HG03442 (cell line): ENCODE measurements at regions not wholly inside any gene's neighbourhood (a gene's known extent, or its start where the extent isn't known, plus 50 kb on each side); places are given as distances from the start of the nearest gene placed in this dataset.

ENCODE experiments used
- ATAC-seq: cut with Tn5 transposase; IDR thresholded peaks from one replicate; pipeline ENCODE4 v1.9.1; 2021; ENCODE audit warnings: mild to moderate bottlenecking, moderate library complexity; ENCODE audit not compliant: unreplicated experiment

DNA sequence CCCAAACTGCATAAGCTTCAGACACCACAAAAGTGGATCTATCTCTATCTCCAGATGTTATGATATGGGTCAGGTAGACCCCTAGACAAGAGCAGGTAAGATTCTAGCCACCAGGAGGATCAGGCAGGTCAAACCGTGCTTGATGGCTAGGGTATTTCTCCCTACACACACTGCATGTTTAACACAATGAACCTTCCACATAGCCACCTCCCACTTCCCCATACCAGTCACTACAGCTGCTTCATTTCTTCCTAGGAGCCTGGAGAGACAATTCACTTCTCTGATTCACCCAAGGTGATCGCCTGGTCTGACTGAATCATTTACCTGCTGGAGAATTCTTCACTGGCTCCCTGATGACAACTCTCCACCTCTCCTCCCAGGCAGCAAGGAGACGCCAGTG lies 66.0 kb upstream of the MYCN start:
- no peak for ATAC-seq

DNA sequence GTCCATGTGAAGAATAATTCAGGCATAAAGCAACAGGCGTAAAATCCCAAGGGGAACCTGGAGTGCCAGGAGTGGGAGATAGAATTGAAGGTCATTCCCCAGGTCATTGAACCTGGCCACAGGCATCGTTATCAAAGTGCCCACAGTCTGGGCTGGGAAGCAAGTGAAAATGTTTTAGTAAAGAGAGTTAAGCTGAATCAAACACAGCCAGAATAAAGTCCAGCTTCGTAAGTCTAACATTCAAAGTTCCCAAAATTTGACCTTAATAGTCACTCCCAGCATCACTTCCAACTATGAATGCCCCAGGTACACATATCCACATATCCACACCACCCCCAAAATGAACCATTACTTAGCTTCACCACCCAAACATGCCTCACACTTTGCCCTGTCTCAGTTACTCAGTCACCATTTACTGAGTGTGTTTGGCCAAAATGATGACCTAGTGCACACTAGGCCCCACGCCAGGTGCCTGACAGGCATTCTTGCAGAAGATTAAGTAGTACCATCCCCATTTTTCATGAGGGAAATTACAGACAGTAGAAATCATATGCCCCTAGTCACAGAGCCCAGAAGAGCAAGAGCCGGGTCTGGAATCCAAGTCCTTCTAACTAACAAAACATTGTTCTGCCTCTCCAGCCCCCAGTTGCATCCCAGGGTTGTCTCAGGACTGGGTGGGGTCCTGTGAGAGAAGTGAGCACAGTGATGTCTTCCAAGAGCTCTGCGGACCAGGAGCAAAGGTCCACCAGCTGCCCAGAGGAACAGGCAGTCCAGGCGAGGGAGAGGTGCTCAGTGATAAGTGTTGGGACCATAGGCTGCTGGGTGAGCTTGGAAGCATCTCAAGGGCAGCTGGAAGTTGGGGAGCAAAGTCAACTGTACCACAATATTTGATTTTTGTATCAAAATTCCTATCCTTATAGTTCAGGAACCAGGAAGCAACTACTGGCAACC lies 65.2 kb upstream of the MYCN start:
- no peak for ATAC-seq

DNA sequence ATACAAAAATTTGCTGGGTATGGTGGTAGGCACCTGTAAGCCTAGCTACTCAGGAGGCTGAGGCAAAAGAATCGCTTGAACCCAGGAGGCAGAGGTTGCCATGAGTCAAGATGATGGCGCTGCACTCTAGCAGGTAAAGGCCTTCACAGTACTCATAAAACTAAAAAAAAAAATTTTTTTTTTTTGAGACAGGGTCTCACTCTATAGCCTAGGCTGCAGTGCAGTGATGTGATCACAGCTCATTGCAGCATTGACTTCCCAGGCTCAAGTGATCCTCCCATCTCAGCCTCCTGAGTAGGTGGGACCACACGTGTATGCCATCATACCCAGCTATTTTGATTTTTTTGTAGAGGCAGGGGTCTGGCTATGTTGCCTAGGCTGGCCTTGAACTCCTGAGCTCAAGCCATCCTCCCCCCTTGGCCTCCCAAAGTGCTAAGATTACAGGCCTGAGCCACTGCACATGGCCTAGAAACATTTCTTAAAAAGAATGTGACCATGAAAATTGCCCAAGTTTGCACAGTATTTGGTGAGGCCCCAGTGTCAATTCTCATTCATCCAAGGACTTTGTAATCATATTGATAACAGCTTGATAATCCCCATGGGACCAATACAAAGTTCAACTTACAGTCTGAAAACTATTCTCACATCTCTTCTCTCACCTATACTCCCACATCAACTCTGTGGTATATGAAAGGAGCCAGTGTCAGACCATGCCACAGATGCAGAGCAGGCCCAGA lies 64.2 kb upstream of the MYCN start:
- ATAC-seq: no peak

DNA sequence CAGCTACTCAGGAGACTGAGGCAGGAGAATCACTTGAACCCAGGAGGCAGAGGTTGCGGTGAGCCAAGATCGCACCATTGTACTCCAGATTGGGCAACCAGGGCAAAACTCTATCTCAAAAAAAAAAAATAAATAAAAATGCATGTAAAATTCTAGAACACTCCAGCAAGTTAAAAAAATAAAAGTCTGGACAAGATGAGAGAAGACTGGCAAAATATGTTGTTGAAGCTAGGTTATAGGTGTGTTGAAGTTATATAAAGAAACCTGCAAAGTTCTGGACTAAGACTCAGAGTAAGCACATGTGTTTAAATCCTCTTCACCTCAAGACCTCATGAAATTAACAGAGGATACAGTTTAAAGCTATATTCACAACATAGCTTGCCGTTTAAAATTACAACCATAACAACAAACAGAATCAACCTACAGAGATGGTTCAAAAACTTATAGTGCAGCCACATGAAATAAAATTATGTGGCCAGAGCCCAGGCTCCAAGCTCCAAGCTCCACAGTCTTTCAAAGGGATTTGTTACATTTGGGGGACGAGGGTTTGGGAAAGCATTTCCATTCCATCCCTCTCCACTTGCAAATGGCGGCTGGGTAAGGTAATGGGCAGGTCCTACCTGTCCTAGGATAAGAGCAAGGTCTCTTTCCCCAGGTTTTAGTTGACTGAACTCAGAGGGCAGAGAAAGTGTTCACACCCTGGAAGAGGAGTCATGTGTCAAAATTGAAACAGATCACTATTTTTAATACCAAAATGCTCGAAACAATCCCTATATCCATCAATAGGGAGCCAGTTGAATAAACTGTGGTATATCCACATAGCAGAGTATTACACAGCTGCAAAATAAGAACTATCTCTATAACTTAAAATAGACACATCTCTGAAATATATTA lies 59.9 kb upstream of the MYCN start:
- no peak for ATAC-seq

DNA sequence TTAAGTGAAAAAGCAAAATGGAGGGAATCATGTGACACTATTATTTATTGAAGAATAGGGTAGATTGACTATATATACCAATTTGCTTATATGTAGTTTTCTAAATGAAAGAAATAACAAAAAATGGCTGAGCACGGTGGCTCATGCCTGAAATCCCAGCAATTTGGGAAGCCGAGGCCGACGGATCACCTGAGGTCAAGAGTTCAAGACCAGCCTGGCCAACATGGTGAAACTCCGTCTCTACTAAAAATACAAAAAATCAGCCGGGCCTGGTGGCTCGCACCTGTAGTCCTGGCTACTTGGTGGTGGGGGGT lies 59.3 kb upstream of the MYCN start:
- ATAC-seq: no peak

DNA sequence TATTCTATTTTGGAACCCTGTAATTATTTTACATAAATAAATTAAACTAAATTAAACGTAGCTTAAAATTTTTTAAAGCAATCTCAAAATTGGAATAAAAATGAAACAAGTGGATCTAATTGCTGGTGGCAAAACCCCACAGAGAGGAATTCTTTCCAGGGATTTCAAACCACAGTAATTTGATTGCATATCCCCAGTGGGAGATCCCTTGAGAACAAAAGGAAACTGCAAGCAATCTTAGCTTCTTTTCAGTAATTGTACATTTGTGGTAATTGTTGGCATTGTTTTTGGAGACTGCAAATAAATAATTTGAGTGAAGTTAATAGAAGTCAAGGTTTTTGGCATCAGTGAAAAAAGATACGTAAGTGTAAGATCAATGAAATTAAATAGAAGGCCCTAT lies 58.7 kb upstream of the MYCN start:
- ATAC-seq: no peak

DNA sequence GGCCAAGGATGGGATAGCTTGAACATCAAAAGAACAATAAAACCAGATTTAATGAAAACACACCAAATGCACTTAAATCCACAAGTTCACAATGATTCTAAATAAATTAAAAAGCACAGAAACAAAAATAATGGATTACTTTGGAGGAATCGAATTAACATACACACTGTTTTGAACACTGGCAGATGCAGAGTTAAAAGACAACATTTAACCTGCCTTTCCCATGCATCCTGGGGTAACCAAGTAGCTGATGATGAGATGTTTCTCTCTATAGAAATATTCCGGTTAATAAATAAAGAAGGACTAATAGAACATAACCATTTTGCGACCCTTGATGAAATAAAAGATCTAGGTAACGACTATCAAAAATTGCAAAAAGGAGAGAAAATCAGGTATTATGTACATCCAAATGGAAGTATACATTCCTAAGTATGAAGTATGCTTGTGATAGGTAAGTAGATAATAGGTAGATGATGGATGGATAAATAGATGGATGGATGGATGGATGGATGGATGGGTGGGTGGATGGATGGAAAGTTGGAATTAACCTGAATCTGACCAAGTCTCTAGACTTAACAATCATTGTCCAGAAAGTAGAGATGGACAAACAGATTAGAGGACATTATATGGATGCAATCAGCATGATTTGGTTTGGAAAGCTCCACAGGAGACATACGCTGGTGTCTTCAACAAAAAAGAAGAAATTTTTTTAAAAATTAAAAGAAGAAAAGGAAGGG lies 57.4 kb upstream of the MYCN start:
- ATAC-seq: no peak

DNA sequence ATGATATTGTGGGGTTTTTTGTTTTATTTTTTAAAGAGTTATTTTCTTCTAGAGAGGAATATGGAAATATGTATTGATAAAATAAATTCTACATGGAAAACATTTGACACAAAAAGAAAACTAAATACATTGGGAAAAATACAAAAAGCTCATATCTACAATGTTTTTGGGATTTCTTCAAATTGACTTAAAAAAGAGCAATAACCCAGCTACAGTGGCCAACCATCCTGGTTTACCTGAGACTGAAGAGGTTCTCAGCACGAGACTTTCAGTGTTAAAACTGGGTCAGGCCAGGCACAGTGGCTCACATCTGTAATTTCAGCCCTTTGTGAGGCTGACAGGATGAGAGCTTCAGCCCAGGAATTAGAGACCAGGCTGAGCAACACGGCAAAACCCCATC lies 56.7 kb upstream of the MYCN start:
- no peak for ATAC-seq

DNA sequence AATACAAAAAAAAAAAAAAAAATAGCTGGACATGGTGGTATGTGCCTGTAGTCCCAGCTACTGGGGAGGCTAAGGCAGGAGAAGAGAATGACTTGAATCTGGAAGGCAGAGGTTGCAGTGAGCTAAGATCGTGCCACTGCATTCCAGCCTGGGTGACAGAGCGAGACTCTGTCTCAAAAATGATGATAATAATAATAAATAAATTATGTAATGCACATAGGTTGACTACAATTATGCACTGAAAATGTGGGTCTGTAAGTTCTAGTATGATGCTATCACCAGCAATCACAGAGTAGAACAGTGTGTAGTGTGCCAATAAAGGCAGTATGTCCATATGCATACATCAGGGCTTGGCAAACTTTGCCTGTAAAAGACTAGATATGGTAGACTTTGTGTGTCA lies 55.6 kb upstream of the MYCN start:
- ATAC-seq: no peak

DNA sequence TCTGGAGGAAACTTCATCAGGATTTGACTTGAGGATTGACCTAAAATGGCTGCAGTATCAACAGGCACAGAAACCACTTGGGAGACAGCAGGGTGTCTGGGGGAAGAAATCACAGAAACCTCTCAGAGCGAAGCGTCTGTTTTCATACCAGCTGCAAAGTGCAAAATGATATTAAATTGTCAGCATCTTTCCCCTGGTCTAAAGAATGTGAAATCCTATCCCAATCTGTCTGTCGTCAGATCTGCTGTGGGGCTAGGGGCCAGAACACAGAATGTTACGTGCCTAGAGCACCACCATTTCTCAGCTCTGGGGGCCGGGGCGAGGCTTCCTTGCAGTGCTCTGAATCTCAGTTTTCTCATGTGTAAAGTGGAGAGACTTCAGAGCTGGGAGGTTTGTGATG lies 54.1 kb upstream of the MYCN start:
- no peak for ATAC-seq

DNA sequence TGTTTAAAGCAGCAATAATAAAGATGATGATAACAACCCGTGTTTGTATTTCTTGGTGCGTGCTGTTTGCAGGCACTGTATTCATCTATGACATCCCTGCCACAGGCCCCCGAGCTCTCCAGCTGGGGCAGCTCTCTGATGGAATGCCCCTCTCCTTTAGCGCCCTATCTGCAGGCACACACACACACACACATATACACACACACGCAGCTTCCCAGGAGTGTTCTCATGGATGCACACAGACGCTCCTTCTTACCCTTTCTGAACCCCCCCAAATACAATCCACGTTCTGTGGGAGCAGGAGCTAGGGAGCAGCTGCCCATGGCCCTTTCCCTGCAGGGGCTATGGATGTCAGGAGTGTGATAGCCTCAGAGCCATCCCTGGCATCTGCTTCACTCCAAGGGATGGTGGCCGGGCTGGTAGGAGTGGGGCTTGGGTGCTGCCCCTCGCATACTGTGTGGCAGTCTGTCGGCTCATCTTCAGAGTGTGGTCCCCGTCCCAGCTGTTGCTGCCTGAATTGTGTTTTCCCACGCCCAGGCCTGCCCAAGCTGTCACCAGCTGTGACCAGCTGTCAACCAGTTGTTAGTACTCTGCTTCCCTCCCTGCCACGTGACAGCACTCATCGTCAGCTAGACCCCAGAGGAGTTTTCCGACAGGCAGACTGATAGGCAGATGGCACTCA lies 50.8 kb upstream of the MYCN start:
- no peak for ATAC-seq

DNA sequence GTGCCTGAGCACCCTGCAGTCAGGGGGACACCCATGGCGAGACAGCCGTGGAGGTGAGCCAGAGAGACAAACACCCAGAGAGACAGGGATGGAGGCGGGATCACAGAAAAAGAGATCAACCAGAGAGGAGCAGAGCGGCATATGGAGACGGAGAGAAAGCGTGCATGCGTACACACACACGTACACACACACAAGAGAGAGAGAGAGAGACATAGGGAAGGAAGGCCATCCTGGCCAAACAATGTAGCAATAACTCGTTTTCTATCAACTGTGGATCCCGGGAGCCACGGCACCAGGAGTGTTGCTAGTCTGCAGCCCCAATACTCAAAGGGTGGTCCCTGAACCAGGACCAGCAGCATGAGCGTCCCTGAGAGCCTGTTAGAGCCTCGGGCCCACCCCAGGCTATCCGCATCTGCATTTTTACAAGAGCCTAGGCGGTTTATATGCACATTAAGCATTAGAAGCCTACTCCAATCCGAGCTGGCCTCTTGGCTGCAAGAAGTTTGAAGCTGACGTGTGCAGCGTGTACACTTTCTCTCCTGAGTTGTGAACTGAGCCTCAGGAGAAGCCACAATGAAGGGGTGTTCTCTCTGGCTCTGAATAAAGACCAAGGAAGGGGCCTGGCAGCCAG lies 50.1 kb upstream of the MYCN start:
- no peak for ATAC-seq
